K562 (cell line): ENCODE measurements at regions not wholly inside any gene's neighbourhood (a gene's known extent, or its start where the extent isn't known, plus 50 kb on each side); places are given as distances from the start of the nearest gene placed in this dataset.

Source experiments
- ATAC-seq: fragments of 200-7000 bp; cut with Tn5 transposase; 3 replicates; pipeline ENCODE4 v1.9.1; 2020; ENCODE audit warnings: moderate library complexity
- BruUV-seq: library from RNA; stranded (reverse); fragments of 400-500 nt; replicated peaks from 2 replicates; lab custom pipeline; 2021; lab: Mats Ljungman, UMichigan
- CTCF ChIA-PET: fragments of 300-600 bp; formaldehyde crosslinking; extraction: SDS; loops from one replicate; lab custom pipeline; 2021; ENCODE audit warnings: low intra/inter-chr PET ratio; lab: Yijun Ruan, JAX
- POLR2A ChIA-PET: fragments of 300-600, 350-650 bp; sonication (Branson Sonifier 250); formaldehyde crosslinking; extraction: SDS; loops from one replicate; lab custom pipeline; 2021; ENCODE audit warnings: antibody characterized with exemption, inconsistent platforms; lab: Yijun Ruan, JAX
- DNase-seq, 4 experiments: peaks; one replicate each; pipeline versions ENCODE4 v3.0.0 to v3.0.0-alpha.2; 2011 to 2018; ENCODE audit warnings: low spot score in 3 of 4, mixed read lengths in 3 of 4; ENCODE audit errors: extremely low read depth in 1 of 4
- FAIRE-seq: peaks from 2 replicates; lab custom pipeline; 2011; peaks lifted over from hg19 to GRCh38; lab: Jason Lieb, UNC
- H2AFZ ChIP-seq: 2 replicates; pipeline ENCODE4 v1.6.0; 2011; ENCODE audit warnings: low read depth, low read length, control low read depth, inconsistent platforms
- H3K27ac ChIP-seq: fragments of 200-600 bp; 3 replicates; pipeline ENCODE4 v1.8.0; 2011; ENCODE audit warnings: low read depth, mild to moderate bottlenecking, control low read depth, inconsistent platforms, low read length, moderate library complexity, mixed read lengths; ENCODE audit errors: extremely low read depth
- H3K27me3 ChIP-seq, 2 experiments: fragments of 300-600 bp in 1 of 2; 2 replicates in 1 of 2; 3 replicates in 1 of 2; pipeline versions ENCODE4 v1.6.0 to v1.8.0; 2011; ENCODE audit warnings: inconsistent platforms in 2 of 2, low read length in 2 of 2, mild to moderate bottlenecking in 1 of 2, mixed read lengths in 1 of 2, moderate library complexity in 1 of 2; ENCODE audit not compliant: control insufficient read depth in 2 of 2, insufficient read depth in 2 of 2
- H3K36me3 ChIP-seq: fragments of 300-600 bp; 3 replicates; pipeline ENCODE4 v1.8.0; 2011; ENCODE audit warnings: mild to moderate bottlenecking, low read length, inconsistent platforms; ENCODE audit not compliant: control insufficient read depth, insufficient read depth
- H3K4me1 ChIP-seq, 2 experiments: fragments of 200-600 bp in 1 of 2; replicated peaks in 1 of 2; 2 replicates in 1 of 2; 3 replicates in 1 of 2; pipeline versions ENCODE4 v1.5.1 to v1.8.0; 2011; ENCODE audit warnings: inconsistent platforms in 2 of 2, low read length in 2 of 2, mild to moderate bottlenecking in 1 of 2, mixed read lengths in 1 of 2, moderate library complexity in 1 of 2; ENCODE audit not compliant: control insufficient read depth in 2 of 2, insufficient read depth in 2 of 2
- H3K4me2 ChIP-seq: 2 replicates; pipeline ENCODE4 v1.6.1; 2011; ENCODE audit warnings: low read length, control low read depth, inconsistent platforms, mixed read lengths; ENCODE audit not compliant: insufficient read depth
- H3K4me3 ChIP-seq: fragments of 200-600 bp; sonication (generic), shearing (Covaris generic); 2 replicates; pipeline ENCODE4 v1.5.1; 2016; ENCODE audit warnings: control low read depth, inconsistent platforms
- H3K79me2 ChIP-seq: fragments of 200-600 bp; 3 replicates; pipeline ENCODE4 v1.8.0; 2011; ENCODE audit warnings: low read length, inconsistent platforms; ENCODE audit not compliant: control insufficient read depth, insufficient read depth
- H3K9ac ChIP-seq, 2 experiments: 2 replicates each; pipeline versions ENCODE4 v1.6.0 to v1.6.1; 2011; ENCODE audit warnings: low read depth in 2 of 2, low read length in 2 of 2, control low read depth in 1 of 2, inconsistent platforms in 1 of 2, mild to moderate bottlenecking in 1 of 2, mixed read lengths in 1 of 2; ENCODE audit not compliant: insufficient read depth in 1 of 2
- H3K9me1 ChIP-seq: one replicate; pipeline ENCODE4 v1.6.0; 2011; ENCODE audit warnings: inconsistent platforms, mild to moderate bottlenecking, low read length, moderate library complexity; ENCODE audit not compliant: control insufficient read depth, insufficient read depth
- H3K9me3 ChIP-seq: replicated peaks from 2 replicates; pipeline ENCODE4 v1.5.1; 2011; ENCODE audit warnings: low read depth, low read length, inconsistent platforms; ENCODE audit not compliant: control insufficient read depth, insufficient read depth
- H4K20me1 ChIP-seq: replicated peaks from 2 replicates; pipeline ENCODE4 v1.6.1; 2011; ENCODE audit warnings: low read length, inconsistent platforms, mixed read lengths; ENCODE audit not compliant: control insufficient read depth, insufficient read depth
- BMI1 ChIP-seq: fragments of 150-350 bp; IDR thresholded peaks from 2 replicates; pipeline ENCODE4 v1.6.1; 2014; ENCODE audit warnings: low read length
- DDX20 ChIP-seq: fragments of 450-650 bp; IDR thresholded peaks from 2 replicates; pipeline ENCODE4 v1.6.1; 2016; ENCODE audit warnings: missing genetic modification characterization, low read depth, mild to moderate bottlenecking, missing compliant biosample characterization, moderate library complexity
- GABPB2 ChIP-seq: fragments of 250-450 bp; sonication (Bioruptor Pico); conservative IDR thresholded peaks from 2 replicates; pipeline ENCODE4 v1.5.1; 2021; ENCODE audit warnings: mild to moderate bottlenecking
- HMG20B ChIP-seq: fragments of 250-450 bp; sonication (Bioruptor Pico); IDR thresholded peaks from 2 replicates; pipeline ENCODE4 v1.5.0; 2021; ENCODE audit warnings: mild to moderate bottlenecking
- PCBP1 ChIP-seq: fragments of 200-400 bp; formaldehyde crosslinking; IDR thresholded peaks from 2 replicates; pipeline ENCODE4 v1.6.1; 2018; ENCODE audit warnings: mild to moderate bottlenecking, low read depth, low read length; ENCODE audit not compliant: poor library complexity, severe bottlenecking
- SIRT6 ChIP-seq: IDR thresholded peaks from one replicate; pipeline ENCODE4 v1.6.1; 2012; ENCODE audit warnings: low read depth, mild to moderate bottlenecking, control low read depth, inconsistent platforms, low read length, moderate library complexity
- SRSF1 ChIP-seq: fragments of 200-400 bp; formaldehyde crosslinking; IDR thresholded peaks from 2 replicates; pipeline ENCODE4 v1.6.1; 2017; ENCODE audit warnings: mild to moderate bottlenecking, low read depth, low read length, moderate library complexity
- U2AF1 ChIP-seq: fragments of 200-400 bp; formaldehyde crosslinking; optimal IDR thresholded peaks from 2 replicates; pipeline ENCODE3; 2017; ENCODE audit warnings: mild to moderate bottlenecking, low read depth, low read length, moderate library complexity
- ZFP1 ChIP-seq: fragments of 450-650 bp; formaldehyde crosslinking; IDR thresholded peaks from 2 replicates; pipeline ENCODE4 v1.4.0; 2020; ENCODE audit warnings: mild to moderate bottlenecking, mixed read lengths
- ZFP91 ChIP-seq: sonication (generic); formaldehyde crosslinking; IDR thresholded peaks from 2 replicates; pipeline ENCODE4 v1.8.0; 2022; ENCODE audit warnings: mild to moderate bottlenecking, missing genetic modification reagents
- ZNF23 ChIP-seq: fragments of 250-450 bp; sonication (Bioruptor Pico); IDR thresholded peaks from 2 replicates; pipeline ENCODE4 v1.4.0; 2020; ENCODE audit warnings: mild to moderate bottlenecking
- WGBS: fragments of 100-300 bp; shearing (Covaris generic); methylation state at CpG from one replicate; pipeline ENCODE4 v1.1.6; 2016; ENCODE audit warnings: low coverage, mixed read lengths; ENCODE audit not compliant: insufficient coverage; ENCODE audit errors: missing lambda C conversion rate; 5-methylcytosine and 5-hydroxymethylcytosine counted together
- in situ Hi-C: fragments of 300-500 bp; cut with MboI; formaldehyde crosslinking; loops from 4 replicates; pipeline ENCODE4 v1.15.0; 2018; ENCODE audit warnings: inconsistent platforms, mixed read lengths
- intact Hi-C: fragments of 100-400 bp; cut with micrococcal nuclease; formaldehyde crosslinking; loops from 2 replicates; pipeline ENCODE4 v1.14.2; 2022
- TF ChIP-seq, protein P1 (sequence below), 2 experiments: fragments of 250-450 bp in 1 of 2; fragments of 450-650 bp in 1 of 2; sonication (Bioruptor Pico) in 1 of 2; IDR thresholded peaks; 2 replicates each; pipeline versions ENCODE4 v1.6.1 to v1.8.0; 2016 to 2021; ENCODE audit warnings: mild to moderate bottlenecking in 2 of 2, moderate library complexity in 2 of 2, missing compliant biosample characterization in 1 of 2, missing genetic modification characterization in 1 of 2
- TF ChIP-seq, protein P2 (sequence below): fragments of 250-450 bp; sonication (Bioruptor Pico); IDR thresholded peaks from 2 replicates; pipeline ENCODE4 v1.5.0; 2020; ENCODE audit warnings: mild to moderate bottlenecking
- TF ChIP-seq, protein P3 (sequence below), 3 experiments: fragments of 200-800 bp in 1 of 3; fragments of 250-450 bp in 1 of 3; fragments of 450-650 bp in 1 of 3; sonication (Bioruptor Pico) in 1 of 3; sonication (Bioruptor generic) in 1 of 3; formaldehyde crosslinking in 1 of 3; IDR thresholded peaks; 2 replicates each; pipeline versions ENCODE4 v1.6.1 to v1.8.0; 2016 to 2022; ENCODE audit warnings: mild to moderate bottlenecking in 2 of 3, missing genetic modification characterization in 2 of 3, missing compliant biosample characterization in 1 of 3, moderate library complexity in 1 of 3

DNA sequence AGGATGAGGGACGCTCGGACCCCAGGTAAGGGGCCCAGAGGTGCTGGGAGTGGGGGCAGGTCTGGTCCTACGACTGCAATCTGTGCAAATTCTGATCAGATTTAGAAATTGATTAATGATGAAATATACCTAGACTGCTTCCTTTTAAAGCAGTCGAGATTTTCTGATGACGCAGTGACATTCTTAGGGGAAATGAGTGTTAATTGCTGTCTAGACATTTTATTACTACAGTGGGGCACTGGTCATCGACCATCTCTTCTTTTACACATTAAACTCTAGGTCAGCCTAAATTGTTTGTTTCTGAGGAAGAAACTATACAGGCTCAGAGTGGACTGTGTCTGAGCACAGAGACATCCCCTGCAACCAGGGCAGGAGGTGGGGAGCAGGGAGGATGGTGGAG lies 154.4 kb upstream of the SALL3 start (continued):
- no peak for TF ChIP-seq U2AF1
- TF ChIP-seq, all 486 proteins: peak for 0

DNA sequence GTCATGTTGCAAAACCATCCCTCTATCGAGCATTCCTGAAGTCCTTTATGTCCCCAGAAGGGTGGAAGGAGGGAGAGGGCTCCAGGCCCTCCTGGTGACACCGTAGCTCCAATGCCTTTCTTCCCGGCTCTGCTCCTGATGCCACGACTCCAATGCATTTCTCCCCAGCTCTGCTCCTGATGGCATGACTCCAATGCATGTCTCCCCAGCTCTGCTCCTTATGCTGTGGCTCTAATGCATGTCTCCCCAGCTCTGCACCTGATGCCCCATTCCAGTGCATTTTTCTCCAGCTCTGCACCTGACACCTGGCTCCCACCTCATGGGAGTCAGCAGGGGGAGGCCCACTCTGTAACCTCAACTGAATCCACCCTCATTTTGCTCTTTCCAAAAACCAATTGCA lies 153.0 kb upstream of the SALL3 start:
- Histone ChIP-seq H3K27me3 (peaks cover 6 to 40% of the 10 kb centered on the region in 2 experiments; a peak in 4 of 5 replicates), H3K9me3 (no peaks in the 10 kb centered on the region), H3K4me1 (no peaks in the 10 kb centered on the region), H3K4me2 (no peak overlapping the region), H3K36me3 (no peaks in the 10 kb centered on the region), H2AFZ (no peak overlapping the region), H3K79me2 (no peaks in the 10 kb centered on the region), H3K27ac (no peak overlapping the region), H3K9me1 (no peaks in the 10 kb centered on the region), H4K20me1 (no peaks in the 10 kb centered on the region; the same call in 1 of the 2 replicates), H3K4me3 (no peak overlapping the region), H3K9ac (no peak overlapping the region)
- FAIRE-seq (no peak), DNase-seq (no peak), ATAC-seq (no peak)
- 0% methylated on average over 1 of the region's 4 CpGs for WGBS
- BruUV-seq, result no TSS peak
- in situ Hi-C loops (no loop called here), intact Hi-C loops (no loop called here)
- CTCF ChIA-PET, result no interaction called here
- POLR2A ChIA-PET, result interaction anchor here (0.6 to 0.8 kb wide), 2 partner anchors 9 to 1007 kb away, joined by 3 read pairs; no protein-coding TSS in a partner anchor
- TF ChIP-seq GABPB2 (CRISPR knock-in tag) (no peak), HMG20B (CRISPR knock-in tag) (no peak), ZNF23 (CRISPR knock-in tag) (no peak), SIRT6 (no peak), SRSF1 (no peak), PCBP1 (no peak), DDX20 (tag) (no peak), BMI1 (no peak), ZFP1 (CRISPR knock-in tag) (no peak), ZFP91 (CRISPR knock-in tag) (no peak)
- TF ChIP-seq, protein P1, sequence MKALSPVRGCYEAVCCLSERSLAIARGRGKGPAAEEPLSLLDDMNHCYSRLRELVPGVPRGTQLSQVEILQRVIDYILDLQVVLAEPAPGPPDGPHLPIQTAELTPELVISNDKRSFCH (CRISPR knock-in tag; IDR thresholded peaks at IDR 0.05), result no peak
- TF ChIP-seq, protein P1 (tag; IDR thresholded peaks at IDR 0.05), result no peak
- TF ChIP-seq, protein P2, sequence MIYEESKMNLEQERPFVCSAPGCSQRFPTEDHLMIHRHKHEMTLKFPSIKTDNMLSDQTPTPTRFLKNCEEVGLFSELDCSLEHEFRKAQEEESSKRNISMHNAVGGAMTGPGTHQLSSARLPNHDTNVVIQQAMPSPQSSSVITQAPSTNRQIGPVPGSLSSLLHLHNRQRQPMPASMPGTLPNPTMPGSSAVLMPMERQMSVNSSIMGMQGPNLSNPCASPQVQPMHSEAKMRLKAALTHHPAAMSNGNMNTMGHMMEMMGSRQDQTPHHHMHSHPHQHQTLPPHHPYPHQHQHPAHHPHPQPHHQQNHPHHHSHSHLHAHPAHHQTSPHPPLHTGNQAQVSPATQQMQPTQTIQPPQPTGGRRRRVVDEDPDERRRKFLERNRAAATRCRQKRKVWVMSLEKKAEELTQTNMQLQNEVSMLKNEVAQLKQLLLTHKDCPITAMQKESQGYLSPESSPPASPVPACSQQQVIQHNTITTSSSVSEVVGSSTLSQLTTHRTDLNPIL, result no peak
- TF ChIP-seq, protein P3, sequence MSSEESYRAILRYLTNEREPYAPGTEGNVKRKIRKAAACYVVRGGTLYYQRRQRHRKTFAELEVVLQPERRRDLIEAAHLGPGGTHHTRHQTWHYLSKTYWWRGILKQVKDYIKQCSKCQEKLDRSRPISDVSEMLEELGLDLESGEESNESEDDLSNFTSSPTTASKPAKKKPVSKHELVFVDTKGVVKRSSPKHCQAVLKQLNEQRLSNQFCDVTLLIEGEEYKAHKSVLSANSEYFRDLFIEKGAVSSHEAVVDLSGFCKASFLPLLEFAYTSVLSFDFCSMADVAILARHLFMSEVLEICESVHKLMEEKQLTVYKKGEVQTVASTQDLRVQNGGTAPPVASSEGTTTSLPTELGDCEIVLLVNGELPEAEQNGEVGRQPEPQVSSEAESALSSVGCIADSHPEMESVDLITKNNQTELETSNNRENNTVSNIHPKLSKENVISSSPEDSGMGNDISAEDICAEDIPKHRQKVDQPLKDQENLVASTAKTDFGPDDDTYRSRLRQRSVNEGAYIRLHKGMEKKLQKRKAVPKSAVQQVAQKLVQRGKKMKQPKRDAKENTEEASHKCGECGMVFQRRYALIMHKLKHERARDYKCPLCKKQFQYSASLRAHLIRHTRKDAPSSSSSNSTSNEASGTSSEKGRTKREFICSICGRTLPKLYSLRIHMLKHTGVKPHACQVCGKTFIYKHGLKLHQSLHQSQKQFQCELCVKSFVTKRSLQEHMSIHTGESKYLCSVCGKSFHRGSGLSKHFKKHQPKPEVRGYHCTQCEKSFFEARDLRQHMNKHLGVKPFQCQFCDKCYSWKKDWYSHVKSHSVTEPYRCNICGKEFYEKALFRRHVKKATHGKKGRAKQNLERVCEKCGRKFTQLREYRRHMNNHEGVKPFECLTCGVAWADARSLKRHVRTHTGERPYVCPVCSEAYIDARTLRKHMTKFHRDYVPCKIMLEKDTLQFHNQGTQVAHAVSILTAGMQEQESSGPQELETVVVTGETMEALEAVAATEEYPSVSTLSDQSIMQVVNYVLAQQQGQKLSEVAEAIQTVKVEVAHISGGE (CRISPR knock-in tag; IDR thresholded peaks at IDR 0.05), result no peak
